ENCODE measurements at regions not wholly inside any gene's neighbourhood (a gene's known extent, or its start where the extent isn't known, plus 50 kb on each side); places are given as distances from the start of the nearest gene placed in this dataset.

DNA sequence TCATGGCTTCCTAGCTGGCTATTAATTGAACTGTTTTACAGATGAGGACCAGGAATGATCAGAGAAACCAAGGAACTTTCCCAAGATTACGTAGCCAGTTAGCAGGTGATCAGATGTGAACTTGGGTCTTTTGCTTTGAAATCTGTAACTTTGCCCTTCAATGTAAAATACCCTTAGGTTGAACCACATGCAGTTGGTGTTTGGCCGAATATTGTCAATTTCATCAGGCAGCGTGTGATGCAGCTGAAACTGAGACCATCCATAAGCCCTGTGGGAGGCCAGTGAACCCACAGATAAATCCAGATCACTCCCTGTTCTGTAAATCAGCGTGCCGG lies 150.8 kb downstream of the ETS2 start:
- Histone ChIP-seq H3F3A (ENCODE audit: low read length, unreplicated experiment) (no peaks in the 10 kb centered on the region), H2AFZ (ENCODE audit: low read length) (no peak overlapping the region), H3K9me3 (ENCODE audit: low read length) (no peaks in the 10 kb centered on the region), H3K27ac (ENCODE audit: low read length) (no peak overlapping the region), H3K79me2 (ENCODE audit: low read length) (no peaks in the 10 kb centered on the region), H3K9me2 (replicated peaks; ENCODE audit: low read length) (no peaks in the 10 kb centered on the region), H3K36me3 (ENCODE audit: low read depth, low read length) (no peaks in the 10 kb centered on the region), H3K27me3 (ENCODE audit: low read length) (no peaks in the 10 kb centered on the region), H3K9ac (ENCODE audit: low read length) (no peak overlapping the region), H3K4me2 (ENCODE audit: low read length) (no peak overlapping the region), H4K20me1 (ENCODE audit: low read length) (no peaks in the 10 kb centered on the region), H3K4me3 (ENCODE audit: low read length) (no peak overlapping the region), H3K4me1 (ENCODE audit: insufficient read depth, low read length) (no peaks in the 10 kb centered on the region)
- ChIA-PET POLR2A (ENCODE audit: unreplicated experiment) (no interaction called here), CTCF (interaction anchor here (0.6 kb wide), 1 partner anchor 154 kb away, joined by 3 read pairs; no protein-coding TSS in a partner anchor)
- TF ChIP-seq EZH2phosphoT487 (IDR thresholded peaks at IDR 0.05; ENCODE audit: borderline replicate concordance, low read length) (no peak), EZH2 (IDR thresholded peaks at IDR 0.05; ENCODE audit: low read length, unreplicated experiment) (no peak)
- TF ChIP-seq, protein P1, sequence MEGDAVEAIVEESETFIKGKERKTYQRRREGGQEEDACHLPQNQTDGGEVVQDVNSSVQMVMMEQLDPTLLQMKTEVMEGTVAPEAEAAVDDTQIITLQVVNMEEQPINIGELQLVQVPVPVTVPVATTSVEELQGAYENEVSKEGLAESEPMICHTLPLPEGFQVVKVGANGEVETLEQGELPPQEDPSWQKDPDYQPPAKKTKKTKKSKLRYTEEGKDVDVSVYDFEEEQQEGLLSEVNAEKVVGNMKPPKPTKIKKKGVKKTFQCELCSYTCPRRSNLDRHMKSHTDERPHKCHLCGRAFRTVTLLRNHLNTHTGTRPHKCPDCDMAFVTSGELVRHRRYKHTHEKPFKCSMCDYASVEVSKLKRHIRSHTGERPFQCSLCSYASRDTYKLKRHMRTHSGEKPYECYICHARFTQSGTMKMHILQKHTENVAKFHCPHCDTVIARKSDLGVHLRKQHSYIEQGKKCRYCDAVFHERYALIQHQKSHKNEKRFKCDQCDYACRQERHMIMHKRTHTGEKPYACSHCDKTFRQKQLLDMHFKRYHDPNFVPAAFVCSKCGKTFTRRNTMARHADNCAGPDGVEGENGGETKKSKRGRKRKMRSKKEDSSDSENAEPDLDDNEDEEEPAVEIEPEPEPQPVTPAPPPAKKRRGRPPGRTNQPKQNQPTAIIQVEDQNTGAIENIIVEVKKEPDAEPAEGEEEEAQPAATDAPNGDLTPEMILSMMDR (conservative IDR thresholded peaks at IDR 0.05; ENCODE audit: low read depth, low read length), result no peak
- DNase-seq, result no peak
- intact Hi-C loops (cut with micrococcal nuclease), result no loop called here
- BruUV-seq (replicated peaks), result no TSS peak
- no peak for ATAC-seq

DNA sequence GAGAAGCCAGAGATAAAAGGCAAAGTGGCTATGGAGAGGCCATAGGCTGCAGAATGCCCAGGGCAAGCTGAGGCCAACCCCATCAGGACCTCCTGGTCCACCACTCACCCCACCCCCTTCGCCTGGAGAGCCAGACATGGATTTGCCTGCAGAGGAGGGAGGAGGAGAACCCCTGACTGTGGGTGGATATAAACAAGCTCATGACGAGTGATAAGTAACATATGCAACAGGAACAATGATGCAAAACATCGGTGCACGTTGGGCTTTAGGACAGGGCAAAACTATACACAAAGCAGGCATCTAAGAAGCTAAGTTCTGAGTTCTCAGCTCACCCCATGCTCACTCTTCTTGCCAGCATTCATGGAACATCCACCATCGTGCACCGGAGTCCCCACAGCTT lies 150.3 kb downstream of the ETS2 start:
- ChIA-PET POLR2A (ENCODE audit: unreplicated experiment) (no interaction called here), CTCF (no interaction called here)
- Histone ChIP-seq H3K36me3 (ENCODE audit: low read depth, low read length) (no peaks in the 10 kb centered on the region), H3K9ac (ENCODE audit: low read length) (no peak overlapping the region), H3K9me3 (ENCODE audit: low read length) (no peaks in the 10 kb centered on the region), H3F3A (ENCODE audit: low read length, unreplicated experiment) (no peaks in the 10 kb centered on the region), H3K9me2 (replicated peaks; ENCODE audit: low read length) (no peaks in the 10 kb centered on the region), H3K27me3 (ENCODE audit: low read length) (no peaks in the 10 kb centered on the region), H3K4me2 (ENCODE audit: low read length) (no peak overlapping the region), H3K27ac (ENCODE audit: low read length) (no peak overlapping the region), H4K20me1 (ENCODE audit: low read length) (no peaks in the 10 kb centered on the region), H3K4me1 (ENCODE audit: insufficient read depth, low read length) (no peaks in the 10 kb centered on the region), H2AFZ (ENCODE audit: low read length) (no peak overlapping the region), H3K4me3 (ENCODE audit: low read length) (no peak overlapping the region), H3K79me2 (ENCODE audit: low read length) (no peaks in the 10 kb centered on the region)
- TF ChIP-seq EZH2phosphoT487 (IDR thresholded peaks at IDR 0.05; ENCODE audit: borderline replicate concordance, low read length), result no peak
- TF ChIP-seq, protein P1 (conservative IDR thresholded peaks at IDR 0.05; ENCODE audit: low read depth, low read length), result no peak
- no peak for TF ChIP-seq EZH2 (IDR thresholded peaks at IDR 0.05; ENCODE audit: low read length, unreplicated experiment)
- DNase-seq, result no peak
- BruUV-seq (replicated peaks), result no TSS peak
- ATAC-seq, result no peak
- intact Hi-C loops (cut with micrococcal nuclease), result no loop called here

GRCh38 chr21:38955495-38955894 lies 149.8 kb downstream of the ETS2 start:
- no peak overlapping the region for H3K9ac ChIP-seq (ENCODE audit: low read length)
- intact Hi-C loops (cut with micrococcal nuclease), result no loop called here
- H3K79me2 ChIP-seq (ENCODE audit: low read length), result no peaks in the 10 kb centered on the region
- no peaks in the 10 kb centered on the region for H3K9me2 ChIP-seq (replicated peaks; ENCODE audit: low read length)
- no peaks in the 10 kb centered on the region for H3K9me3 ChIP-seq (ENCODE audit: low read length)
- POLR2A ChIA-PET (ENCODE audit: unreplicated experiment), result no interaction called here
- no peak for TF ChIP-seq EZH2phosphoT487 (IDR thresholded peaks at IDR 0.05; ENCODE audit: borderline replicate concordance, low read length)
- no peak for TF ChIP-seq EZH2 (IDR thresholded peaks at IDR 0.05; ENCODE audit: low read length, unreplicated experiment)
- TF ChIP-seq, protein P1 (conservative IDR thresholded peaks at IDR 0.05; ENCODE audit: low read depth, low read length), result no peak
- no peak overlapping the region for H3K27ac ChIP-seq (ENCODE audit: low read length)
- ATAC-seq, result peak; percentile 33; the same call in 1 of the 2 replicates
- H3F3A ChIP-seq (ENCODE audit: low read length, unreplicated experiment), result no peaks in the 10 kb centered on the region
- DNase-seq, result peak; percentile 37
- CTCF ChIA-PET, result no interaction called here
- H3K4me2 ChIP-seq (ENCODE audit: low read length), result no peak overlapping the region
- no peaks in the 10 kb centered on the region for H4K20me1 ChIP-seq (ENCODE audit: low read length)
- no peaks in the 10 kb centered on the region for H3K4me1 ChIP-seq (ENCODE audit: insufficient read depth, low read length)
- no TSS peak for BruUV-seq (replicated peaks)
- H3K4me3 ChIP-seq (ENCODE audit: low read length), result no peak overlapping the region
- no peak overlapping the region for H2AFZ ChIP-seq (ENCODE audit: low read length)
- H3K27me3 ChIP-seq (ENCODE audit: low read length), result no peaks in the 10 kb centered on the region
- no peaks in the 10 kb centered on the region for H3K36me3 ChIP-seq (ENCODE audit: low read depth, low read length)
